ENCODE measurements at regions not wholly inside any gene's neighbourhood (a gene's known extent, or its start where the extent isn't known, plus 50 kb on each side); places are given as distances from the start of the nearest gene placed in this dataset.

- TF ChIP-seq CTCF (IDR thresholded peaks at IDR 0.05), result no peak
- DNase-seq (ENCODE audit: low spot score), result no peak
- Histone ChIP-seq H3K27ac (no peak overlapping the region), H3K4me3 (no peak overlapping the region)
Observed at GRCh38 chr10:3366735-3367405, 194.3 kb upstream of the PITRM1 start.

- DNase-seq (ENCODE audit: low spot score), result no peak
- no peak for TF ChIP-seq CTCF (IDR thresholded peaks at IDR 0.05)
- no peak overlapping the region for H3K27ac ChIP-seq
- H3K4me3 ChIP-seq, result no peak overlapping the region
Observed at GRCh38 chr10:3366043-3366442, 193.5 kb upstream of the PITRM1 start.

GRCh38 chr10:3365630-3366029, 193.0 kb upstream of the PITRM1 start:
- Histone ChIP-seq H3K27ac (no peak overlapping the region), H3K4me3 (no peak overlapping the region)
- TF ChIP-seq CTCF (IDR thresholded peaks at IDR 0.05), result no peak
- no peak for DNase-seq (ENCODE audit: low spot score)

- Histone ChIP-seq H3K4me3 (no peak overlapping the region), H3K27ac (no peak overlapping the region)
- DNase-seq (ENCODE audit: low spot score), result no peak
- TF ChIP-seq CTCF (IDR thresholded peaks at IDR 0.05), result no peak
Observed at GRCh38 chr10:3364768-3365480, 192.3 kb upstream of the PITRM1 start.

DNA sequence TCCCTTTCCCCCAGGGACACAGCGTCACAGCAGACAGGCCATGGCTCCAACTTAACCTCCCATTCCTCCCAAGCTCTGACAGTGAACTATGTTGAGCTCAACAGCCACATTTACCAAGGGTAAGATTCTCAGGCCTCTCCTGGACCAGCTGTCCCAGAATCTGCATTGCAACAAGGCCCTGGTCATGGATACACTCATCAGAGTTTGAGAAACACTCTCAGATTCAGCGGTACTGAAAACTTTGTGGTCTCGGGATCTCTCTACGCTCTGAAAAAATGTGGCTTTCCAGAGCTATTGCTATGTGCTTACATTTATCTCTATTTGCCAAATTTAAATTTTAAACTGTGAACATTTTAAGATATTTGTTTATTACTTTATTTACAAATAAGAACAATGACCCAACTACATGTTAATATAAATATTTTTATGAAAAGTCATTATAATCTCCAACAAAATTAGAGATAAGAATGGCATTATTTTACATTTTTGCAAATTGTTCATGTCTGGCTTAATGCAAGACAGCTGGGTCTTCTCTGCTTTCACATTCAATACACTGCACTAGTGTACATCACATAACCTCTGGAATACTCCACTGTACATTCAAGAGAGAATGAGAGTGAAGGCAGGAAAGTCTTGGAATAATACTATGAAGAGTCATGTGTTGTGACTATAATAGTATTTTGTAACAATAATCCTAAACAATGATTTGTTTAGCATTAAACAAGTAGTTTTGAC, 190.9 kb upstream of the PITRM1 start:
- DNase-seq (ENCODE audit: low spot score), result no peak
- H3K4me3 ChIP-seq, result no peak overlapping the region

GRCh38 chr10:3362394-3362793, 189.8 kb upstream of the PITRM1 start:
- no peak for DNase-seq (ENCODE audit: low spot score)
- H3K4me3 ChIP-seq, result no peak overlapping the region
- H3K27ac ChIP-seq, result no peak overlapping the region
- no peak for TF ChIP-seq CTCF (IDR thresholded peaks at IDR 0.05)

More for the DNA sequence above, 190.9 kb upstream of the PITRM1 start:
- TF ChIP-seq CTCF (IDR thresholded peaks at IDR 0.05), result no peak
- H3K27ac ChIP-seq, result no peak overlapping the region
